Endothelial cell of umbilical vein (primary cell): ENCODE measurements at regions not wholly inside any gene's neighbourhood (a gene's known extent, or its start where the extent isn't known, plus 50 kb on each side); places are given as distances from the start of the nearest gene placed in this dataset.
"Not testable (repeated sequence)": the region's sequence is repeated elsewhere in the genome, so short reads cannot be mapped to it uniquely, and the experiment has no call there.

Experiments used
- BruUV-seq: library from RNA; stranded (reverse); fragments of 400-500 nt; replicated peaks from 2 replicates; lab custom pipeline; 2021; lab: Mats Ljungman, UMichigan
- CTCF ChIA-PET: fragments of 300-600, 350-600 bp; sonication (Branson Sonifier 250); formaldehyde crosslinking; loops from one replicate; lab custom pipeline; 2021; ENCODE audit warnings: antibody characterized with exemption, inconsistent platforms; lab: Charles Lee
- POLR2A ChIA-PET: fragments of 300-600, 350-600 bp; sonication (Branson Sonifier 250); formaldehyde crosslinking; loops from one replicate; lab custom pipeline; 2021; ENCODE audit warnings: antibody characterized with exemption, inconsistent platforms; lab: Charles Lee
- DNase-seq: peaks from one replicate; pipeline ENCODE4 v3.0.0-alpha.2; 2011; ENCODE audit warnings: low read depth, low spot score
- FAIRE-seq: peaks from 2 replicates; lab custom pipeline; 2011; peaks lifted over from hg19 to GRCh38; lab: Jason Lieb, UNC
- H2AFZ ChIP-seq: 2 replicates; pipeline ENCODE4 v1.6.0; 2012; ENCODE audit warnings: low read depth, low read length, control low read depth, inconsistent platforms
- H3K27ac ChIP-seq: 2 replicates; pipeline ENCODE4 v1.5.1; 2011; ENCODE audit warnings: low read depth, mild to moderate bottlenecking, control low read depth, low read length, moderate library complexity; ENCODE audit not compliant: insufficient read depth
- H3K27me3 ChIP-seq, 2 experiments: 2 replicates each; pipeline versions ENCODE4 v1.6.0 to v1.6.1; 2011; ENCODE audit warnings: low read length in 2 of 2, mixed read lengths in 1 of 2; ENCODE audit not compliant: control insufficient read depth in 2 of 2, insufficient read depth in 2 of 2
- H3K36me3 ChIP-seq, 2 experiments: 2 replicates in 1 of 2; 3 replicates in 1 of 2; pipeline ENCODE4 v1.5.1; 2011; ENCODE audit warnings: low read length in 2 of 2, mild to moderate bottlenecking in 1 of 2, moderate library complexity in 1 of 2; ENCODE audit not compliant: control insufficient read depth in 2 of 2, insufficient read depth in 2 of 2; ENCODE audit errors: extremely low read depth in 1 of 2
- H3K4me1 ChIP-seq: 3 replicates; pipeline ENCODE4 v1.5.1; 2011; ENCODE audit warnings: mild to moderate bottlenecking, low read length; ENCODE audit not compliant: control insufficient read depth, insufficient read depth; ENCODE audit errors: extremely low read depth
- H3K4me2 ChIP-seq: 2 replicates; pipeline ENCODE4 v1.6.1; 2011; ENCODE audit warnings: low read length, control low read depth, mixed read lengths; ENCODE audit not compliant: insufficient read depth
- H3K4me3 ChIP-seq, 3 experiments: fragments of 200-600 bp in 1 of 3; sonication (generic), shearing (Covaris generic) in 1 of 3; replicated peaks in 1 of 3; 2 replicates each; pipeline ENCODE4 v1.5.1; 2011 to 2016; ENCODE audit warnings: control low read depth in 3 of 3, low read length in 3 of 3, mild to moderate bottlenecking in 2 of 3, inconsistent platforms in 1 of 3, low read depth in 1 of 3, moderate library complexity in 1 of 3; ENCODE audit not compliant: insufficient read depth in 1 of 3
- H3K79me2 ChIP-seq: 2 replicates; pipeline ENCODE4 v1.6.0; 2012; ENCODE audit warnings: low read length, inconsistent platforms; ENCODE audit not compliant: control insufficient read depth, insufficient read depth
- H3K9ac ChIP-seq: replicated peaks from 2 replicates; pipeline ENCODE3; 2011; ENCODE audit warnings: low read length, control low read depth; ENCODE audit not compliant: insufficient read depth; ENCODE audit errors: extremely low read depth
- H3K9me1 ChIP-seq: replicated peaks from 3 replicates; pipeline ENCODE4 v1.6.0; 2011; ENCODE audit warnings: mild to moderate bottlenecking, low read length; ENCODE audit not compliant: control insufficient read depth, insufficient read depth; ENCODE audit errors: extremely low read depth
- H3K9me3 ChIP-seq: replicated peaks from 2 replicates; pipeline ENCODE4 v1.5.1; 2012; ENCODE audit warnings: low read length, inconsistent platforms; ENCODE audit not compliant: control insufficient read depth, insufficient read depth
- H4K20me1 ChIP-seq: replicated peaks from 2 replicates; pipeline ENCODE3; 2011; ENCODE audit warnings: mild to moderate bottlenecking, low read length; ENCODE audit not compliant: control insufficient read depth, insufficient read depth; ENCODE audit errors: extremely low read depth
- CTCF ChIP-seq, 2 donors: IDR thresholded peaks; 1 replicate in 1 of 2; 2 replicates in 1 of 2; pipeline ENCODE4 v1.5.1; 2011; ENCODE audit warnings: low read length in 2 of 2, mild to moderate bottlenecking in 2 of 2, moderate library complexity in 2 of 2, control low read depth in 1 of 2, inconsistent platforms in 1 of 2, low read depth in 1 of 2; ENCODE audit not compliant: insufficient read depth in 1 of 2; ENCODE audit errors: extremely low read depth in 1 of 2
- EZH2 ChIP-seq: IDR thresholded peaks from 2 replicates; pipeline ENCODE4 v1.6.1; 2012; ENCODE audit warnings: borderline replicate concordance, low read depth, mild to moderate bottlenecking, moderate library complexity, low read length, inconsistent platforms; ENCODE audit not compliant: severe bottlenecking
- FOS ChIP-seq: IDR thresholded peaks from 2 replicates; pipeline ENCODE4 v1.6.1; 2011; ENCODE audit warnings: mild to moderate bottlenecking, low read length, moderate library complexity, borderline replicate concordance; ENCODE audit not compliant: insufficient read depth
- GATA2 ChIP-seq: IDR thresholded peaks from 2 replicates; pipeline ENCODE4 v1.7.0; 2011; ENCODE audit warnings: low read depth, mild to moderate bottlenecking, moderate library complexity, mixed read lengths, low read length; ENCODE audit not compliant: insufficient read length, insufficient read depth
- MAX ChIP-seq: IDR thresholded peaks from 2 replicates; pipeline ENCODE4 v1.6.1; 2011; ENCODE audit not compliant: insufficient read depth, insufficient read length
- MYC ChIP-seq: IDR thresholded peaks from one replicate; pipeline ENCODE4 v1.6.1; 2011; ENCODE audit warnings: mild to moderate bottlenecking, low read depth, low read length
- POLR2A ChIP-seq: IDR thresholded peaks from 2 replicates; pipeline ENCODE4 v1.6.1; 2012; ENCODE audit warnings: low read depth, mild to moderate bottlenecking, control low read depth, low read length
- dilution Hi-C: fragments of 300-500 bp; cut with MboI; formaldehyde crosslinking; loops from one replicate; pipeline ENCODE4 v1.15.0; 2019; ENCODE audit warnings: low sequenced_read_pairs; ENCODE audit not compliant: extremely low pct_ligation_motif_present
- intact Hi-C: fragments of 100-400 bp; cut with micrococcal nuclease; formaldehyde crosslinking; loops from one replicate; pipeline ENCODE4 v1.10.0; 2022

GRCh38 chr6:178119-178518 lies 114.2 kb upstream of the DUSP22 start:
- no peaks in the 10 kb centered on the region for H3K27me3 ChIP-seq
- TF ChIP-seq EZH2 (no peak), POLR2A (no peak), GATA2 (no peak), FOS (no peak), CTCF (IDR thresholded peaks at IDR 0.05; ENCODE audit: extremely low read depth in 1 of 2, insufficient read depth in 1 of 2, low read depth in 1 of 2, low read length in 2 of 2) (no peak), MYC (no peak), MAX (no peak)
- DNase-seq (no peak), FAIRE-seq (no peak)
- no TSS peak for BruUV-seq
- no peak overlapping the region for H3K27ac ChIP-seq
- no peaks in the 10 kb centered on the region for H3K9me1 ChIP-seq
- ChIA-PET CTCF (no interaction called here), POLR2A (no interaction called here)
- no peaks in the 10 kb centered on the region for H3K36me3 ChIP-seq
- dilution Hi-C loops (no loop called here), intact Hi-C loops (no loop called here)
- no peak overlapping the region for H2AFZ ChIP-seq
- H3K4me1 ChIP-seq, result no peaks in the 10 kb centered on the region
- no peaks in the 10 kb centered on the region for H4K20me1 ChIP-seq
- H3K9ac ChIP-seq, result no peak overlapping the region
- no peaks in the 10 kb centered on the region for H3K9me3 ChIP-seq
- H3K79me2 ChIP-seq, result no peaks in the 10 kb centered on the region
- H3K4me2 ChIP-seq, result no peak overlapping the region
- H3K4me3 ChIP-seq, result no peak overlapping the region

- POLR2A ChIA-PET, dilution Hi-C loops, H3K4me3 ChIP-seq, H3K4me2 ChIP-seq, FAIRE-seq, intact Hi-C loops, DNase-seq, H3K27ac ChIP-seq, H3K27me3 ChIP-seq, CTCF ChIA-PET, H4K20me1 ChIP-seq, BruUV-seq, H3K9me1 ChIP-seq, H2AFZ ChIP-seq, H3K9ac ChIP-seq, H3K79me2 ChIP-seq, H3K4me1 ChIP-seq, H3K9me3 ChIP-seq, H3K36me3 ChIP-seq: not testable (repeated sequence)
Measured at GRCh38 chr6:178929-179328, 113.4 kb upstream of the DUSP22 start.
